Nephron (organoid): ENCODE measurements at regions not wholly inside any gene's neighbourhood (a gene's known extent, or its start where the extent isn't known, plus 50 kb on each side); places are given as distances from the start of the nearest gene placed in this dataset.
A peak's percentile ranks its signal among the peaks of the same experiment; 100 is the strongest.

Source experiments
- H3K27ac Mint-ChIP-seq, 3 experiments: 2 replicates each; pipeline ENCODE4 v1.8.0; 2020; ENCODE audit warnings: mixed read lengths in 3 of 3, mild to moderate bottlenecking in 2 of 3, moderate library complexity in 1 of 3
- H3K27me3 Mint-ChIP-seq: 2 replicates; pipeline ENCODE4 v1.8.0; 2021; ENCODE audit warnings: low read depth, mild to moderate bottlenecking, moderate library complexity, mixed read lengths
- H3K36me3 Mint-ChIP-seq: 2 replicates; pipeline ENCODE4 v1.8.0; 2020; ENCODE audit warnings: low read depth, mixed read lengths
- H3K4me1 Mint-ChIP-seq: 2 replicates; pipeline ENCODE4 v1.8.0; 2020; ENCODE audit warnings: mixed read lengths
- H3K4me3 Mint-ChIP-seq, 3 experiments: 2 replicates each; pipeline ENCODE4 v1.8.0; 2020; ENCODE audit warnings: mild to moderate bottlenecking in 3 of 3, mixed read lengths in 3 of 3, moderate library complexity in 2 of 3
- H3K9me3 Mint-ChIP-seq: 2 replicates; pipeline ENCODE4 v1.8.0; 2020; ENCODE audit warnings: mixed read lengths
- CTCF ChIP-seq, 3 experiments: fragments of 200-600 bp; sonication (generic); IDR thresholded peaks; one replicate each; pipeline ENCODE4 v1.5.0; 2021; ENCODE audit warnings: antibody characterized with exemption in 3 of 3; ENCODE audit not compliant: unreplicated experiment in 3 of 3

DNA sequence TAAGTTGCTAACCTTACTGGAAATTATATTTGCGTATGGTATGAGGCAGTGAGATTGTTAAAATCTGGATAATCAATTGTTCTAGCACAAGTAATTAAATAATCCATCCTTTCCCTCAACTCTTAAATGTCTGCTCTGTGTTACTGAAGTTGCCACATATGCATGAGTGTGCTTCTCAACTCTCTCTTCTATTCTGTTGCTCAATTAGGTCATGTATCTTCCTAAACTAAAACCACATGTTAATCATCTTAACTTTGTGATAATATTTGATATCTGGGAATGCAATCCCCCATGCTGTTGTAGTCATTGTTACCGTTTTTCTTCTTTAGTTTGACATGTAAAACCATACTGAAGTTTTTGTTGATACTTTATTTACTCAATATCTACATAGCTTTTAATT lies 63.5 kb upstream of the STMND1 start:
- H3K27me3 Mint-ChIP-seq = peaks cover 4% of the 10 kb centered on the region
- H3K36me3 Mint-ChIP-seq = no peaks in the 10 kb centered on the region
- H3K9me3 Mint-ChIP-seq = peaks cover 2% of the 10 kb centered on the region
- H3K27ac Mint-ChIP-seq = no peak overlapping the region
- no peak for TF ChIP-seq CTCF (IDR thresholded peaks at IDR 0.05; ENCODE audit: unreplicated experiment in 3 of 3)
- peaks cover 27% of the 10 kb centered on the region for H3K4me1 Mint-ChIP-seq
- H3K4me3 Mint-ChIP-seq = no peak overlapping the region

DNA sequence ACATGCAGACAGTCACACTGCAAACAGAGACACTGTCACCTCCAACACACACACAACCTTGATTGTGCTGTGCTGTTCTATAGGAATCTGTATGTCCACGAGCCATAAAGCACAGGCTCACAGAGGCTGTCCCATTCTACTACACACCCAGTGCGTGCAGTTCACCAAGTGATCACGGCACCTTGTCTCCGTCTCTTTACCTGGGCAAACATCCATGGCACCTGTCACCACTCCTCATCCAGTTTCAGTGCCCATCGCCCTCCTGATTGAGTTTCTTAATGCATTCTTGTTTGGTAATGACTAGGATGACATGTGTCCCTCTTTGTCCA lies 65.8 kb upstream of the STMND1 start:
- peaks cover 36% of the 10 kb centered on the region for H3K4me1 Mint-ChIP-seq
- TF ChIP-seq CTCF (IDR thresholded peaks at IDR 0.05; ENCODE audit: unreplicated experiment in 3 of 3) = no peak

DNA sequence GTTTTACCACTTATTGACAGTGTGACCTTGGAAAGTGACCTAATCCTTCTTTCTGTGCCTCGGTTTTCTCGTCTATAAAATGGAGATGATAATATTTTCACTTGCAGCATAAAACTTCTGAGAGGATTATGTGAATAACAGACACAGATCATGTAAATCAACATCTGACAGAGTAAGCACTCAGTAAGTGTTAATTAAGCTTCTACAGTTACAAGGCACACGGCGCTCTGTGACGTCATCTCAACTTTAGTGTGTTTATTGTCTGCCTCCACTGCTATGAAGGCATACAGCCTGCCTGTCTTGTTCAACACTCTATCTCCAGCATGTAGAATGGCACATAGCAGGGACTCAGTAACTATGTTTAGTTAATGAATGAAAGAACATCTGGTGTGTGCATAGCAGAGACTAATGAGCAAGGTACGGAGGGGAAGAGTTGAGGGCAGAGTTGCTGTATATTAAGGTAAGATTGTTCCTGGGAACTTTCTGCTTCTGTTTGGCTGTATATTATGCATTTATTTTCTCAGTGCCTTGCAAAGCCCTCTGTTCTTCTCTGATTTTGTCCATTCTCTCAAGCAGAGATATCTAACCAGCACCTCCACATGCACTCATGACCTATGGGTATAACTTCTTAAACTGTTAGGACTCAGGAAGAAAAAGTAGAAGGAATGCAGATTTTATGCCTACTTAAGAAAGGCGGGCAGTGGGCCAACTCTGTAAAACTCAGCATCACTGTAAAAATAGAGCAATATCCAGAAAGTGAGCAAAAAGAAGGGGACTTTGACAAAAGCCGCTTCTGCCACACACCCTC lies 66.4 kb upstream of the STMND1 start:
- peaks cover 2% of the 10 kb centered on the region for H3K9me3 Mint-ChIP-seq
- no peak overlapping the region for H3K4me3 Mint-ChIP-seq
- no peaks in the 10 kb centered on the region for H3K36me3 Mint-ChIP-seq
- H3K4me1 Mint-ChIP-seq = peaks cover 36% of the 10 kb centered on the region
- H3K27me3 Mint-ChIP-seq = peaks cover 4% of the 10 kb centered on the region
- no peak for TF ChIP-seq CTCF (IDR thresholded peaks at IDR 0.05; ENCODE audit: unreplicated experiment in 3 of 3)
- H3K27ac Mint-ChIP-seq = peak overlapping the region; percentile 45 to 67 (median 62)

More for the DNA sequence above, 65.8 kb upstream of the STMND1 start:
- Mint-ChIP-seq H3K36me3 (no peaks in the 10 kb centered on the region), H3K9me3 (peaks cover 2% of the 10 kb centered on the region), H3K4me3 (no peak overlapping the region), H3K27ac (peak overlapping the region; percentile 45 to 67 (median 62)), H3K27me3 (peaks cover 4% of the 10 kb centered on the region)

- peak overlapping the region in 2 of 3 experiments; percentile 42 to 95 for H3K27ac Mint-ChIP-seq
- H3K4me3 Mint-ChIP-seq = peak overlapping the region in 1 of 3 experiments; percentile 68
- TF ChIP-seq CTCF (IDR thresholded peaks at IDR 0.05; ENCODE audit: unreplicated experiment in 3 of 3) = no peak
- peaks cover 4% of the 10 kb centered on the region for H3K27me3 Mint-ChIP-seq
- no peaks in the 10 kb centered on the region for H3K36me3 Mint-ChIP-seq
- H3K4me1 Mint-ChIP-seq = peaks cover 36% of the 10 kb centered on the region
- peaks cover 2% of the 10 kb centered on the region for H3K9me3 Mint-ChIP-seq
Measured at GRCh38 chr6:17033746-17034145, 68.1 kb upstream of the STMND1 start.

DNA sequence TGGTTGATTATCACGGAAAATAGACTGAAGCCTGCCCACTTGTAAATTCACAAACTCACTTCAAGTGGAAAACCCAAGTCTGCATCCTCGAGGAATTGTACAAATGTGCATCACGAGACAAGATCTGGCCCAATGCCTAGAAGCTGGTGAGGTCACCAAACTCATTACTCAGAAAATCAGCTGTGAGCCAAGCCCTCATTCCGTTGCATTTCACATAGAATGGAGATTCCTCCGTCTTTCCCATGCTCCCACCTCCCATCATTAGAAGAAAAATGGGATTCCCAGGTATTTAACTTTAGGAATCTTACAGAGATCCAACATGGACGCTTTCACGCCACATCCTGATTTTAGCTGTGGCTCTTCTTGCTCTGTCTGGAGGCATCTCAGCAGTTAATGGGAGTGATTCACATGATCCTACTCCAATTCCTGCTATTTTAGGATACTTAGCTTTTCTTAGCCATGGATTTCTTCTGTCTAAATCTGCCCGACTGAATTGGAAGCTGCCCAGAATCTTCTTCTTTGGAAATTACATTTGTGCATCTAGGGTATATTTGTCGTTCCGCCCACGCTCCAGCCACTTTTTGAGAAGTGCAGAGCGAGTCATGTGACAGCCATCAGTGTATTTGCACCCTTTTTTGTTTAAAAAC lies 68.7 kb upstream of the STMND1 start:
- no peak for TF ChIP-seq CTCF (IDR thresholded peaks at IDR 0.05; ENCODE audit: unreplicated experiment in 3 of 3)
- H3K27ac Mint-ChIP-seq = peak overlapping the region; percentile 37 to 95 (median 91)
- H3K9me3 Mint-ChIP-seq = no peaks in the 10 kb centered on the region
- no peaks in the 10 kb centered on the region for H3K36me3 Mint-ChIP-seq
- peaks cover 36% of the 10 kb centered on the region for H3K4me1 Mint-ChIP-seq
- H3K27me3 Mint-ChIP-seq = peaks cover 4% of the 10 kb centered on the region
- H3K4me3 Mint-ChIP-seq = peak overlapping the region in 2 of 3 experiments; percentile 8 to 68
